Activated CD8-positive, alpha-beta memory T cell treated with anti-CD3 and anti-CD28 coated beads, Interleukin-2, amount 50 U/mL, for 4 hours (primary cell): ENCODE measurements at regions not wholly inside any gene's neighbourhood (a gene's known extent, or its start where the extent isn't known, plus 50 kb on each side); places are given as distances from the start of the nearest gene placed in this dataset.

Experiments used
- DNase-seq: peaks from one replicate; pipeline ENCODE4 v3.0.0-alpha.2; 2020

GRCh38 chr2:6574121-6574520 is 291.6 kb downstream of the CMPK2 start:
- no peak for DNase-seq

GRCh38 chr2:6576302-6576701 is 289.4 kb downstream of the CMPK2 start:
- no peak for DNase-seq

- DNase-seq = no peak
Observed at GRCh38 chr2:6577960-6578359, 287.7 kb downstream of the CMPK2 start.

GRCh38 chr2:6578416-6578815 is 287.3 kb downstream of the CMPK2 start:
- no peak for DNase-seq

GRCh38 chr2:6579281-6579680 is 286.4 kb downstream of the CMPK2 start:
- DNase-seq = no peak

- no peak for DNase-seq
Observed at GRCh38 chr2:6580982-6581381, 284.7 kb downstream of the CMPK2 start.

GRCh38 chr2:6589150-6589549 is 276.6 kb downstream of the CMPK2 start:
- DNase-seq = no peak

GRCh38 chr2:6590442-6590841 is 275.3 kb downstream of the CMPK2 start:
- no peak for DNase-seq

- no peak for DNase-seq
Observed at GRCh38 chr2:6602471-6602870, 263.2 kb downstream of the CMPK2 start.

- no peak for DNase-seq
Observed at GRCh38 chr2:6605836-6606505, 259.7 kb downstream of the CMPK2 start.

GRCh38 chr2:6617794-6618193 is 247.9 kb downstream of the CMPK2 start:
- no peak for DNase-seq

GRCh38 chr2:6618201-6618600 is 247.5 kb downstream of the CMPK2 start:
- DNase-seq = no peak

GRCh38 chr2:6623746-6624145 is 242.0 kb downstream of the CMPK2 start:
- DNase-seq = no peak

GRCh38 chr2:6626401-6627012 is 239.2 kb downstream of the CMPK2 start:
- no peak for DNase-seq

GRCh38 chr2:6627316-6627715 is 238.4 kb downstream of the CMPK2 start:
- DNase-seq = no peak

GRCh38 chr2:6630209-6630608 is 235.5 kb downstream of the CMPK2 start:
- DNase-seq = no peak

- no peak for DNase-seq
Observed at GRCh38 chr2:6635296-6635695, 230.4 kb downstream of the CMPK2 start.

- no peak for DNase-seq
Observed at GRCh38 chr2:6637330-6637729, 228.4 kb downstream of the CMPK2 start.

- DNase-seq = no peak
Observed at GRCh38 chr2:6639929-6640620, 225.6 kb downstream of the CMPK2 start.

- DNase-seq = no peak
Observed at GRCh38 chr2:6640621-6641015, 225.1 kb downstream of the CMPK2 start.

- DNase-seq = no peak
Observed at GRCh38 chr2:6641956-6642355, 223.8 kb downstream of the CMPK2 start.

GRCh38 chr2:6644261-6644660 is 221.4 kb downstream of the CMPK2 start:
- DNase-seq = no peak

GRCh38 chr2:6645004-6645403 is 220.7 kb downstream of the CMPK2 start:
- DNase-seq = no peak

GRCh38 chr2:6645672-6646071 is 220.0 kb downstream of the CMPK2 start:
- no peak for DNase-seq
